ENCODE measurements at regions not wholly inside any gene's neighbourhood (a gene's known extent, or its start where the extent isn't known, plus 50 kb on each side); places are given as distances from the start of the nearest gene placed in this dataset.
"Not testable (repeated sequence)": the region's sequence is repeated elsewhere in the genome, so short reads cannot be mapped to it uniquely, and the experiment has no call there.

DNA sequence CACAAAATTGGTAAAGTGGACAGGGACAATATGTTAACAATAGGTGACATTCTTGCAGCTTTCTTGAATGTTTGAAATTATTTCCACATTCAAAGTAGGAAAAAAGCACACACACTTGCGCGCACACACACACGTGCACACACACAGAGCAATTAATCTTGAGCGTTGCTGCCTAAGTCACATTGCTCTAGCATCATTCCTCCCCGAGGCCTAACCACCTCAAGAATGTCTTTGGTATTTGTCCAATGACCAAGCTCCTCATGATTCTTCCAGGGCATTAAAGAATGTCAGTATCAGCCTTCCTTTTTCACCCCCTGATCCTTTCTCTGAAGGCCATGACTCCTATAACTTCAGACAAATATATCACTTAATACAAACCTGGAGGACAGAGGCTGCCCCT is 198.1 kb downstream of the NPR3 start:
- intact Hi-C loops (cut with DNase I) = no loop called here
- no peak for DNase-seq
- Histone ChIP-seq H3K27me3 (no peaks in the 10 kb centered on the region), H3K4me1 (no peaks in the 10 kb centered on the region), H3K36me3 (no peaks in the 10 kb centered on the region), H3K27ac (no peak overlapping the region), H3K4me3 (no peak overlapping the region), H3K9me3 (peaks cover 0 to 2% (median 0%) of the 10 kb centered on the region in 4 donors)
- TF ChIP-seq POLR2A (IDR thresholded peaks at IDR 0.05) (no peak), EP300 (IDR thresholded peaks at IDR 0.05) (no peak), POLR2AphosphoS5 (IDR thresholded peaks at IDR 0.05) (no peak), CTCF (IDR thresholded peaks at IDR 0.05) (no peak)
- WGBS, 2 donors = 79 to 85% methylated on average over 5 of the region's 5 CpGs

- DNase-seq = no peak
- Histone ChIP-seq H3K36me3 (no peaks in the 10 kb centered on the region), H3K9me3 (no peaks in the 10 kb centered on the region), H3K27me3 (no peaks in the 10 kb centered on the region), H3K4me1 (no peaks in the 10 kb centered on the region), H3K27ac (no peak overlapping the region), H3K4me3 (no peak overlapping the region)
- intact Hi-C loops (cut with DNase I) = no loop called here
- 51 to 68% methylated on average over 1 of the region's 1 CpG for WGBS, 2 donors
- no peak for TF ChIP-seq POLR2AphosphoS5 (IDR thresholded peaks at IDR 0.05)
- no peak for TF ChIP-seq POLR2A (IDR thresholded peaks at IDR 0.05)
- no peak for TF ChIP-seq EP300 (IDR thresholded peaks at IDR 0.05)
- no peak for TF ChIP-seq CTCF (IDR thresholded peaks at IDR 0.05)
Observed at GRCh38 chr5:32916648-32917047, 205.5 kb downstream of the NPR3 start.

DNA sequence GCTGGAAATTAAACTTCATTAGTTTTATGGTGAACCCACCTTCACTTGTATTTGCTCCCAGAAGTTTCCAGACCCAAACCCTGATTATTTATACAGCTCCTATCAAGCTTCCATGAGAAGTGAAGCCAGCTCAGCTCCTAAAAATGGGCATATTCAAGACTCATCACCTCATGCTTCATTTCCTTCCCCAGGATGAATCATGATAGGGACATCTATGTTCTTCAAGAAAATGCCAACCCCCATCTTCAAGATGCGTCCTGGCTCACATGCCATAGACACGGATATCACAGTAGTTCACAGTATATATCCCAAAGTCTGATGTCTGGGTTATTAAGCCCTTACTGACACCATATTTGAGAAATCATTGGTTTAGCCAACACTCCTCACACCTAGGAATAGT is 217.6 kb downstream of the NPR3 start:
- no peak overlapping the region for H3K4me3 ChIP-seq
- no peaks in the 10 kb centered on the region for H3K36me3 ChIP-seq
- no peak overlapping the region for H3K27ac ChIP-seq
- no peaks in the 10 kb centered on the region for H3K9me3 ChIP-seq
- no peak for DNase-seq
- TF ChIP-seq EP300 (IDR thresholded peaks at IDR 0.05) = no peak
- TF ChIP-seq POLR2A (IDR thresholded peaks at IDR 0.05) = no peak
- TF ChIP-seq POLR2AphosphoS5 (IDR thresholded peaks at IDR 0.05) = no peak
- no peak for TF ChIP-seq CTCF (IDR thresholded peaks at IDR 0.05)
- 91 to 92% methylated on average over 2 of the region's 2 CpGs for WGBS, 2 donors
- intact Hi-C loops (cut with DNase I) = no loop called here
- no peaks in the 10 kb centered on the region for H3K27me3 ChIP-seq
- H3K4me1 ChIP-seq = no peaks in the 10 kb centered on the region

DNA sequence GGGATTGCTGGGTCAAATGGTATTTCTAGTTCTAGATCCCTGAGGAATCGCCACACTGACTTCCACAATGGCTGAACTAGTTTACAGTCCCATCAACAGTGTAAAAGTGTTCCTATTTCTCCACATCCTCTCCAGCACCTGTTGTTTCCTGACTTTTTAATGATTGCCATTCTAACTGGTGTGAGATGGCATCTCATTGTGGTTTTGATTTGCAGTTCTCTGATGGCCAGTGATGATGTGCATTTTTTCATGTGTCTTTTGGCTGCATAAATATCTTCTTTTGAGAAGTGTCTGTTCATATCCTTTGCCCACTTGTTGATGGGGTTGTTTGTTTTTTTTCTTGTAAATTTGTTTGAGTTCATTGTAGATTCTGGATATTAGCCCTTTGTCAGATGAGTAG is 220.3 kb downstream of the NPR3 start:
- DNase-seq; H3K9me3 ChIP-seq; H3K36me3 ChIP-seq; H3K4me1 ChIP-seq; H3K27me3 ChIP-seq; H3K4me3 ChIP-seq; intact Hi-C loops (cut with DNase I); H3K27ac ChIP-seq: not testable (repeated sequence)
- WGBS, 2 donors = 71 to 86% methylated on average over 1 of the region's 1 CpG

- no peaks in the 10 kb centered on the region for H3K36me3 ChIP-seq
- H3K4me1 ChIP-seq = no peaks in the 10 kb centered on the region
- no peak for TF ChIP-seq POLR2A (IDR thresholded peaks at IDR 0.05)
- no peak for TF ChIP-seq EP300 (IDR thresholded peaks at IDR 0.05)
- TF ChIP-seq CTCF (IDR thresholded peaks at IDR 0.05) = no peak
- no peak for TF ChIP-seq POLR2AphosphoS5 (IDR thresholded peaks at IDR 0.05)
- 68 to 76% methylated on average over 4 of the region's 4 CpGs for WGBS, 2 donors
- no peak for DNase-seq
- intact Hi-C loops (cut with DNase I) = no loop called here
- H3K4me3 ChIP-seq = no peak overlapping the region
- no peaks in the 10 kb centered on the region for H3K9me3 ChIP-seq
- no peaks in the 10 kb centered on the region for H3K27me3 ChIP-seq
- H3K27ac ChIP-seq = no peak overlapping the region
Observed at GRCh38 chr5:32932241-32932935, 221.3 kb downstream of the NPR3 start.
